Adrenal gland (tissue), 5 donors: ENCODE measurements at regions not wholly inside any gene's neighbourhood (a gene's known extent, or its start where the extent isn't known, plus 50 kb on each side); places are given as distances from the start of the nearest gene placed in this dataset.

Experiments used
- CTCF ChIP-seq, 6 experiments: fragments of 450-650 bp in 4 of 6; fragments of 200-600 bp in 2 of 6; sonication (generic) in 1 of 6; IDR thresholded peaks; 1 replicate in 5 of 6; 2 replicates in 1 of 6; pipeline versions ENCODE4 v1.5.1 to v1.8.0; 2016 to 2021; ENCODE audit warnings: antibody characterized with exemption in 6 of 6, mild to moderate bottlenecking in 2 of 6, moderate library complexity in 1 of 6
- POLR2A ChIP-seq, 2 donors: fragments of 450-650 bp; IDR thresholded peaks; one replicate each; pipeline ENCODE4 v1.6.1; 2017; ENCODE audit warnings: antibody characterized with exemption in 2 of 2, mild to moderate bottlenecking in 2 of 2, moderate library complexity in 1 of 2
- donor health status: DM: no; HTN: no; CAD: no.

- TF ChIP-seq CTCF (IDR thresholded peaks at IDR 0.05) (no peak), POLR2A (IDR thresholded peaks at IDR 0.05) (no peak)
These were observed 617.5 kb upstream of the KLF12 start for GRCh38 chr13:74751739-74752138.
